Endothelial cell of umbilical vein (primary cell): ENCODE measurements at regions not wholly inside any gene's neighbourhood (a gene's known extent, or its start where the extent isn't known, plus 50 kb on each side); places are given as distances from the start of the nearest gene placed in this dataset.

Experiments used
- EZH2 ChIP-seq: IDR thresholded peaks from 2 replicates; pipeline ENCODE4 v1.6.1; 2012; ENCODE audit warnings: borderline replicate concordance, low read depth, mild to moderate bottlenecking, moderate library complexity, low read length, inconsistent platforms; ENCODE audit not compliant: severe bottlenecking
- FOS ChIP-seq: IDR thresholded peaks from 2 replicates; pipeline ENCODE4 v1.6.1; 2011; ENCODE audit warnings: mild to moderate bottlenecking, low read length, moderate library complexity, borderline replicate concordance; ENCODE audit not compliant: insufficient read depth
- GATA2 ChIP-seq: IDR thresholded peaks from 2 replicates; pipeline ENCODE4 v1.7.0; 2011; ENCODE audit warnings: low read depth, mild to moderate bottlenecking, moderate library complexity, mixed read lengths, low read length; ENCODE audit not compliant: insufficient read length, insufficient read depth
- JUN ChIP-seq: IDR thresholded peaks from 2 replicates; pipeline ENCODE4 v1.6.1; 2011; ENCODE audit warnings: borderline replicate concordance, low read depth; ENCODE audit not compliant: insufficient read length, insufficient read depth
- MAX ChIP-seq: IDR thresholded peaks from 2 replicates; pipeline ENCODE4 v1.6.1; 2011; ENCODE audit not compliant: insufficient read depth, insufficient read length
- MYC ChIP-seq: IDR thresholded peaks from one replicate; pipeline ENCODE4 v1.6.1; 2011; ENCODE audit warnings: mild to moderate bottlenecking, low read depth, low read length
- POLR2A ChIP-seq: IDR thresholded peaks from 2 replicates; pipeline ENCODE4 v1.6.1; 2012; ENCODE audit warnings: low read depth, mild to moderate bottlenecking, control low read depth, low read length
- POLR2AphosphoS5 ChIP-seq: IDR thresholded peaks from 2 replicates; pipeline ENCODE4 v1.6.1; 2012; ENCODE audit warnings: low read depth, mild to moderate bottlenecking, control low read depth, low read length, moderate library complexity; ENCODE audit not compliant: insufficient read depth
- TF ChIP-seq, protein P1 (sequence below), 2 donors: IDR thresholded peaks; 1 replicate in 1 of 2; 2 replicates in 1 of 2; pipeline ENCODE4 v1.5.1; 2011; ENCODE audit warnings: low read length in 2 of 2, mild to moderate bottlenecking in 2 of 2, moderate library complexity in 2 of 2, control low read depth in 1 of 2, inconsistent platforms in 1 of 2, low read depth in 1 of 2; ENCODE audit not compliant: insufficient read depth in 1 of 2; ENCODE audit errors: extremely low read depth in 1 of 2

GRCh38 chr1:88540255-88540654 is 143.8 kb upstream of the PKN2 start:
- TF ChIP-seq, protein P1, sequence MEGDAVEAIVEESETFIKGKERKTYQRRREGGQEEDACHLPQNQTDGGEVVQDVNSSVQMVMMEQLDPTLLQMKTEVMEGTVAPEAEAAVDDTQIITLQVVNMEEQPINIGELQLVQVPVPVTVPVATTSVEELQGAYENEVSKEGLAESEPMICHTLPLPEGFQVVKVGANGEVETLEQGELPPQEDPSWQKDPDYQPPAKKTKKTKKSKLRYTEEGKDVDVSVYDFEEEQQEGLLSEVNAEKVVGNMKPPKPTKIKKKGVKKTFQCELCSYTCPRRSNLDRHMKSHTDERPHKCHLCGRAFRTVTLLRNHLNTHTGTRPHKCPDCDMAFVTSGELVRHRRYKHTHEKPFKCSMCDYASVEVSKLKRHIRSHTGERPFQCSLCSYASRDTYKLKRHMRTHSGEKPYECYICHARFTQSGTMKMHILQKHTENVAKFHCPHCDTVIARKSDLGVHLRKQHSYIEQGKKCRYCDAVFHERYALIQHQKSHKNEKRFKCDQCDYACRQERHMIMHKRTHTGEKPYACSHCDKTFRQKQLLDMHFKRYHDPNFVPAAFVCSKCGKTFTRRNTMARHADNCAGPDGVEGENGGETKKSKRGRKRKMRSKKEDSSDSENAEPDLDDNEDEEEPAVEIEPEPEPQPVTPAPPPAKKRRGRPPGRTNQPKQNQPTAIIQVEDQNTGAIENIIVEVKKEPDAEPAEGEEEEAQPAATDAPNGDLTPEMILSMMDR (IDR thresholded peaks at IDR 0.05; ENCODE audit: extremely low read depth in 1 of 2, insufficient read depth in 1 of 2, low read depth in 1 of 2, low read length in 2 of 2) = no peak
- TF ChIP-seq POLR2A = no peak
- TF ChIP-seq FOS = no peak
- TF ChIP-seq POLR2AphosphoS5 = no peak
- TF ChIP-seq EZH2 = no peak
- no peak for TF ChIP-seq JUN
- TF ChIP-seq MAX = no peak
- no peak for TF ChIP-seq MYC
- no peak for TF ChIP-seq GATA2
